Activated naive CD4-positive, alpha-beta T cell treated with anti-CD3 and anti-CD28 coated beads, Interleukin-2, amount 50 U/mL, for 72 hours (primary cell): ENCODE measurements at regions not wholly inside any gene's neighbourhood (a gene's known extent, or its start where the extent isn't known, plus 50 kb on each side); places are given as distances from the start of the nearest gene placed in this dataset.
"Not testable (repeated sequence)": the region's sequence is repeated elsewhere in the genome, so short reads cannot be mapped to it uniquely, and the experiment has no call there.

Experiments
- ATAC-seq, 2 donors: fragments of 150-1000 bp; cut with Tn5 transposase; 2 replicates each; pipeline ENCODE4 v1.10.0; 2021; ENCODE audit warnings: mild to moderate bottlenecking in 2 of 2, moderate library complexity in 2 of 2
- DNase-seq, 2 donors: peaks; one replicate each; pipeline ENCODE4 v3.0.0; 2021 to 2022; ENCODE audit warnings: low spot score in 2 of 2
- H3K27ac Mint-ChIP-seq, 2 donors: one replicate each; pipeline ENCODE4 v1.8.0; 2022; ENCODE audit warnings: mild to moderate bottlenecking in 2 of 2, mixed read lengths in 2 of 2
- H3K36me3 Mint-ChIP-seq, 2 donors: one replicate each; pipeline ENCODE4 v1.8.0; 2022; ENCODE audit warnings: mixed read lengths in 2 of 2
- H3K9me3 Mint-ChIP-seq, 2 donors: one replicate each; pipeline ENCODE4 v1.8.0; 2022; ENCODE audit warnings: mixed read lengths in 2 of 2

- Mint-ChIP-seq H3K27ac (peak overlapping the region in 1 of 2 donors; percentile 38), H3K9me3 (no peaks in the 10 kb centered on the region), H3K36me3 (peaks cover 0 to 7% of the 10 kb centered on the region in 2 donors)
- peak; percentile 96 to 99 for ATAC-seq
- DNase-seq = peak in 1 of 2 donors; percentile 21
These were observed 280.7 kb upstream of the HNRNPA3 start for GRCh38 chr2:176931588-176932563.

GRCh38 chr2:176934131-176934530 is 278.5 kb upstream of the HNRNPA3 start:
- H3K27ac Mint-ChIP-seq = no peak overlapping the region
- peaks cover 0 to 7% of the 10 kb centered on the region in 2 donors for H3K36me3 Mint-ChIP-seq
- no peak for ATAC-seq
- no peaks in the 10 kb centered on the region for H3K9me3 Mint-ChIP-seq
- no peak for DNase-seq

- no peak overlapping the region for H3K27ac Mint-ChIP-seq
- no peaks in the 10 kb centered on the region for H3K36me3 Mint-ChIP-seq
- H3K9me3 Mint-ChIP-seq = no peaks in the 10 kb centered on the region
- ATAC-seq (no peak), DNase-seq (no peak)
These were observed 277.7 kb upstream of the HNRNPA3 start for GRCh38 chr2:176934869-176935415.

GRCh38 chr2:176935543-176936102 is 277.0 kb upstream of the HNRNPA3 start:
- ATAC-seq = no peak
- no peak for DNase-seq
- no peak overlapping the region for H3K27ac Mint-ChIP-seq
- H3K36me3 Mint-ChIP-seq = no peaks in the 10 kb centered on the region
- H3K9me3 Mint-ChIP-seq = no peaks in the 10 kb centered on the region

GRCh38 chr2:176936410-176936809 is 276.2 kb upstream of the HNRNPA3 start:
- Mint-ChIP-seq H3K36me3 (no peaks in the 10 kb centered on the region), H3K9me3 (no peaks in the 10 kb centered on the region), H3K27ac (no peak overlapping the region)
- DNase-seq (no peak), ATAC-seq (no peak)

GRCh38 chr2:176944998-176945397 is 267.6 kb upstream of the HNRNPA3 start:
- Mint-ChIP-seq H3K27ac (no peak overlapping the region), H3K36me3 (peaks cover 0 to under 1% of the 10 kb centered on the region in 2 donors), H3K9me3 (peaks cover 0 to 7% of the 10 kb centered on the region in 2 donors)
- DNase-seq (no peak), ATAC-seq (no peak)

- no peak for ATAC-seq
- peaks cover 0 to 7% of the 10 kb centered on the region in 2 donors for H3K36me3 Mint-ChIP-seq
- no peak overlapping the region for H3K27ac Mint-ChIP-seq
- no peak for DNase-seq
- peaks cover 5 to 14% of the 10 kb centered on the region in 2 donors for H3K9me3 Mint-ChIP-seq
These were observed 264.8 kb upstream of the HNRNPA3 start for GRCh38 chr2:176947754-176948153.

- not testable (repeated sequence) for H3K27ac Mint-ChIP-seq, H3K36me3 Mint-ChIP-seq, DNase-seq, ATAC-seq
- H3K9me3 Mint-ChIP-seq = peaks cover 5 to 14% of the 10 kb centered on the region in 2 donors
These were observed 261.4 kb upstream of the HNRNPA3 start for GRCh38 chr2:176951218-176951617.

GRCh38 chr2:176956791-176957190 is 255.8 kb upstream of the HNRNPA3 start:
- H3K36me3 Mint-ChIP-seq = no peaks in the 10 kb centered on the region
- no peak overlapping the region for H3K27ac Mint-ChIP-seq
- no peak for ATAC-seq
- H3K9me3 Mint-ChIP-seq = no peaks in the 10 kb centered on the region
- no peak for DNase-seq

- DNase-seq = no peak
- H3K36me3 Mint-ChIP-seq = no peaks in the 10 kb centered on the region
- ATAC-seq = no peak
- no peaks in the 10 kb centered on the region for H3K9me3 Mint-ChIP-seq
- H3K27ac Mint-ChIP-seq = no peak overlapping the region
These were observed 253.0 kb upstream of the HNRNPA3 start for GRCh38 chr2:176959614-176960013.

- no peaks in the 10 kb centered on the region for H3K9me3 Mint-ChIP-seq
- ATAC-seq = no peak
- DNase-seq = no peak
- no peaks in the 10 kb centered on the region for H3K36me3 Mint-ChIP-seq
- no peak overlapping the region for H3K27ac Mint-ChIP-seq
These were observed 252.5 kb upstream of the HNRNPA3 start for GRCh38 chr2:176960061-176960460.

- Mint-ChIP-seq H3K9me3 (no peaks in the 10 kb centered on the region), H3K36me3 (no peaks in the 10 kb centered on the region), H3K27ac (no peak overlapping the region)
- ATAC-seq (no peak), DNase-seq (no peak)
These were observed 251.7 kb upstream of the HNRNPA3 start for GRCh38 chr2:176960736-176961520.

GRCh38 chr2:176961775-176962619 is 250.6 kb upstream of the HNRNPA3 start:
- H3K27ac Mint-ChIP-seq = no peak overlapping the region
- DNase-seq (no peak), ATAC-seq (no peak)
- no peaks in the 10 kb centered on the region for H3K36me3 Mint-ChIP-seq
- H3K9me3 Mint-ChIP-seq = no peaks in the 10 kb centered on the region

- H3K27ac Mint-ChIP-seq = no peak overlapping the region
- no peak for ATAC-seq
These were observed 248.9 kb upstream of the HNRNPA3 start for GRCh38 chr2:176963568-176964287.

GRCh38 chr2:176967911-176968450 is 244.6 kb upstream of the HNRNPA3 start:
- H3K27ac Mint-ChIP-seq = no peak overlapping the region
- no peak for DNase-seq
- ATAC-seq = no peak
- H3K36me3 Mint-ChIP-seq = no peaks in the 10 kb centered on the region
- no peaks in the 10 kb centered on the region for H3K9me3 Mint-ChIP-seq

More at GRCh38 chr2:176963568-176964287, 248.9 kb upstream of the HNRNPA3 start:
- H3K36me3 Mint-ChIP-seq = no peaks in the 10 kb centered on the region
- no peak for DNase-seq
- H3K9me3 Mint-ChIP-seq = no peaks in the 10 kb centered on the region
